ENCODE measurements at regions not wholly inside any gene's neighbourhood (a gene's known extent, or its start where the extent isn't known, plus 50 kb on each side); places are given as distances from the start of the nearest gene placed in this dataset.

GRCh38 chr22:42217752-42218280 lies 52.6 kb downstream of the TCF20 start:
- Histone ChIP-seq H3K4me1 (ENCODE audit: control insufficient read depth in 3 of 3, insufficient read depth in 2 of 3, low read depth in 1 of 3, low read length in 2 of 3) (peaks cover 0 to 12% (median 10%) of the 10 kb centered on the region in 3 donors), H3K27me3 (ENCODE audit: control insufficient read depth in 3 of 3, insufficient read depth in 3 of 3, low read length in 3 of 3) (no peaks in the 10 kb centered on the region), H3K36me3 (ENCODE audit: control insufficient read depth in 3 of 3, insufficient read depth in 2 of 3, low read depth in 1 of 3, low read length in 3 of 3) (peaks cover 6 to 29% (median 7%) of the 10 kb centered on the region in 3 donors), H3K9me3 (ENCODE audit: control insufficient read depth in 2 of 2, insufficient read depth in 1 of 2, low read depth in 1 of 2, low read length in 1 of 2) (no peaks in the 10 kb centered on the region), H3K4me3 (ENCODE audit: low read depth in 1 of 3, low read length in 3 of 3) (no peak overlapping the region), H3K27ac (ENCODE audit: low read depth in 1 of 3, low read length in 2 of 3) (no peak overlapping the region)
- no peak for DNase-seq
- no peak for FAIRE-seq
- WGBS, 3 donors = 67 to 72% (median 67%) methylated on average over 4 of the region's 4 CpGs

GRCh38 chr22:42217019-42217751 lies 53.3 kb downstream of the TCF20 start:
- no peak overlapping the region for H3K4me3 ChIP-seq (ENCODE audit: low read depth in 1 of 3, low read length in 3 of 3)
- H3K27ac ChIP-seq (ENCODE audit: low read depth in 1 of 3, low read length in 2 of 3) = peak overlapping the region in 2 of 3 donors; percentile 7 to 64
- H3K27me3 ChIP-seq (ENCODE audit: control insufficient read depth in 3 of 3, insufficient read depth in 3 of 3, low read length in 3 of 3) = no peaks in the 10 kb centered on the region
- 47 to 61% (median 58%) methylated on average over 3 of the region's 3 CpGs for WGBS, 3 donors
- H3K9me3 ChIP-seq (ENCODE audit: control insufficient read depth in 2 of 2, insufficient read depth in 1 of 2, low read depth in 1 of 2, low read length in 1 of 2) = no peaks in the 10 kb centered on the region
- FAIRE-seq (no peak), DNase-seq (peak in 1 of 2 donors; percentile 26)
- peaks cover 7 to 34% (median 8%) of the 10 kb centered on the region in 3 donors for H3K36me3 ChIP-seq (ENCODE audit: control insufficient read depth in 3 of 3, insufficient read depth in 2 of 3, low read depth in 1 of 3, low read length in 3 of 3)
- peaks cover 0 to 12% (median 10%) of the 10 kb centered on the region in 3 donors for H3K4me1 ChIP-seq (ENCODE audit: control insufficient read depth in 3 of 3, insufficient read depth in 2 of 3, low read depth in 1 of 3, low read length in 2 of 3)

DNA sequence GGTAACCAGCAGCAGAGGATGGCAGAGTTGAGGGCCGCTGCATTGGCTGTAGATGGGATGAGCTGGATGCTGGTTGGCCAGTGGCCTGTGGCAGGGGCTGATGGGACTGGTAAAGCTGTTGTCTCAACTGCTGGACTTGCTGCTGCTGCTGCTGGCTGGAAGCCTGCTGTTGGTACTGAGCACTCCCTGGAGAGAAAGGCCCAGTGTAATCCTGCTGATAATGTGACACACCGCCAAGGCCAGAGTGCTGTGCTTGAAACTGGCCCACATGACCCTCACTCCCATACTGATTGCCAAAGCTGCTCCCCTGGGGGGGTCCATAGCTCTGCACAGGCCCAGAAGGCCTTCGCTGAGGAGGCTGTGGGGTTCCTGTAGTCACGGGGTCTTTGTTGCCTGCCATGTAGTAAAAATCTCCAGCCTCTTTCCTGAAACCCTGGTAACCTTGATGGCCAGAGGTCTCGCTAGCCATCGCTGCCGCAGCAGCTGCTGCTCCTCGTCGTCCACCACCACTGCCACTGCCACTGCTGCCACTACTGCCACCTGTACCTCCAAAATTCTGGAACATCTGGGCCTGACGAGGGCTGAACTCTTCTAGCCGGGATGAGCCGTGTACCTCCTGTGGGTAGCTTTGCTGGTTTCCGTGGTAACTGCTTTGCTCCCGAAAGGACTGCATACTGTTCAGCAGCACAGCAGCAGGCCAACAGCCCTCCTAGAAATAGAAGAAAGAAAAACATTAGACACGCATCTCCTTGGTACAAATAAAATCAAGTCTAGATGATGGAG lies 55.6 kb downstream of the TCF20 start:
- peaks cover 0 to 10% (median 9%) of the 10 kb centered on the region in 3 donors for H3K4me1 ChIP-seq (ENCODE audit: control insufficient read depth in 3 of 3, insufficient read depth in 2 of 3, low read depth in 1 of 3, low read length in 2 of 3)
- peaks cover 15 to 52% (median 16%) of the 10 kb centered on the region in 3 donors for H3K36me3 ChIP-seq (ENCODE audit: control insufficient read depth in 3 of 3, insufficient read depth in 2 of 3, low read depth in 1 of 3, low read length in 3 of 3)
- FAIRE-seq (no peak), DNase-seq (no peak)
- H3K4me3 ChIP-seq (ENCODE audit: low read depth in 1 of 3, low read length in 3 of 3) = no peak overlapping the region
- no peaks in the 10 kb centered on the region for H3K9me3 ChIP-seq (ENCODE audit: control insufficient read depth in 2 of 2, insufficient read depth in 1 of 2, low read depth in 1 of 2, low read length in 1 of 2)
- no peak overlapping the region for H3K27ac ChIP-seq (ENCODE audit: low read depth in 1 of 3, low read length in 2 of 3)
- no peaks in the 10 kb centered on the region for H3K27me3 ChIP-seq (ENCODE audit: control insufficient read depth in 3 of 3, insufficient read depth in 3 of 3, low read length in 3 of 3)
- WGBS, 3 donors = 86 to 92% (median 91%) methylated on average over 15 of the region's 15 CpGs

DNA sequence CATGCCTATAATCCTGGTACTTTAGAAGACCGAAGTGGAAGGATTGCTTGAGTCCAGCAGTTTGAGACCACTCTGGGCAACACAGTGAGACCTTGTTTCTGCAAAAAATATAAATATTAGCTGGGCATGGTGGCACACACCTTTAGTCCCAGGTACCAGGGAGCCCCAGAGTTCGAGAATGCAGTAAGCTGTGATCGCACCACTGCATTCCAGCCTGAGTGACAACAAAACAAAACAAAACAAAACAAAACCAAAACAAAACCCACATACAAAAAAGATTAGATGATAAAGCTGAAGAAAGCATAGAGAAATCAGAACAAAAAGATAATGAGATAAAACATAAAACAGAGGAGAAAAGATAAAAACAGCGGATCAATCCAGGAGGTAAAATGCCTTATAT lies 62.1 kb downstream of the TCF20 start:
- Histone ChIP-seq H3K36me3 (ENCODE audit: control insufficient read depth in 3 of 3, insufficient read depth in 2 of 3, low read depth in 1 of 3, low read length in 3 of 3) (peaks cover 13 to 66% (median 14%) of the 10 kb centered on the region in 3 donors), H3K9me3 (ENCODE audit: control insufficient read depth in 2 of 2, insufficient read depth in 1 of 2, low read depth in 1 of 2, low read length in 1 of 2) (no peaks in the 10 kb centered on the region), H3K27ac (ENCODE audit: low read depth in 1 of 3, low read length in 2 of 3) (peak overlapping the region in 1 of 3 donors; percentile 27), H3K27me3 (ENCODE audit: control insufficient read depth in 3 of 3, insufficient read depth in 3 of 3, low read length in 3 of 3) (no peaks in the 10 kb centered on the region), H3K4me1 (ENCODE audit: control insufficient read depth in 3 of 3, insufficient read depth in 2 of 3, low read depth in 1 of 3, low read length in 2 of 3) (no peaks in the 10 kb centered on the region), H3K4me3 (ENCODE audit: low read depth in 1 of 3, low read length in 3 of 3) (no peak overlapping the region)
- WGBS, 3 donors = 79 to 83% (median 81%) methylated on average over 4 of the region's 4 CpGs
- no peak for DNase-seq
- FAIRE-seq = no peak

- DNase-seq (no peak), FAIRE-seq (no peak)
- Histone ChIP-seq H3K4me3 (ENCODE audit: low read depth in 1 of 3, low read length in 3 of 3) (no peak overlapping the region), H3K27ac (ENCODE audit: low read depth in 1 of 3, low read length in 2 of 3) (no peak overlapping the region), H3K36me3 (ENCODE audit: control insufficient read depth in 3 of 3, insufficient read depth in 2 of 3, low read depth in 1 of 3, low read length in 3 of 3) (peaks cover 10 to 61% (median 12%) of the 10 kb centered on the region in 3 donors), H3K9me3 (ENCODE audit: control insufficient read depth in 2 of 2, insufficient read depth in 1 of 2, low read depth in 1 of 2, low read length in 1 of 2) (no peaks in the 10 kb centered on the region), H3K4me1 (ENCODE audit: control insufficient read depth in 3 of 3, insufficient read depth in 2 of 3, low read depth in 1 of 3, low read length in 2 of 3) (no peaks in the 10 kb centered on the region), H3K27me3 (ENCODE audit: control insufficient read depth in 3 of 3, insufficient read depth in 3 of 3, low read length in 3 of 3) (no peaks in the 10 kb centered on the region)
- WGBS, 3 donors = 59 to 63% (median 61%) methylated on average over 4 of the region's 4 CpGs
Observed at GRCh38 chr22:42207918-42208317, 62.5 kb downstream of the TCF20 start.

GRCh38 chr22:42203609-42204008 lies 66.8 kb downstream of the TCF20 start:
- FAIRE-seq (no peak), DNase-seq (no peak)
- Histone ChIP-seq H3K27ac (ENCODE audit: low read depth in 1 of 3, low read length in 2 of 3) (no peak overlapping the region), H3K36me3 (ENCODE audit: control insufficient read depth in 3 of 3, insufficient read depth in 2 of 3, low read depth in 1 of 3, low read length in 3 of 3) (peaks cover 0 to 47% (median 2%) of the 10 kb centered on the region in 3 donors), H3K9me3 (ENCODE audit: control insufficient read depth in 2 of 2, insufficient read depth in 1 of 2, low read depth in 1 of 2, low read length in 1 of 2) (peaks cover 0 to 8% of the 10 kb centered on the region in 2 donors), H3K4me1 (ENCODE audit: control insufficient read depth in 3 of 3, insufficient read depth in 2 of 3, low read depth in 1 of 3, low read length in 2 of 3) (no peaks in the 10 kb centered on the region), H3K27me3 (ENCODE audit: control insufficient read depth in 3 of 3, insufficient read depth in 3 of 3, low read length in 3 of 3) (no peaks in the 10 kb centered on the region), H3K4me3 (ENCODE audit: low read depth in 1 of 3, low read length in 3 of 3) (no peak overlapping the region)
- 98 to 100% (median 99%) methylated on average over 2 of the region's 2 CpGs for WGBS, 3 donors

GRCh38 chr22:42202669-42203068 lies 67.8 kb downstream of the TCF20 start:
- no peak for FAIRE-seq
- Histone ChIP-seq H3K9me3 (ENCODE audit: control insufficient read depth in 2 of 2, insufficient read depth in 1 of 2, low read depth in 1 of 2, low read length in 1 of 2) (peaks cover 0 to 8% of the 10 kb centered on the region in 2 donors), H3K27ac (ENCODE audit: low read depth in 1 of 3, low read length in 2 of 3) (no peak overlapping the region)

DNA sequence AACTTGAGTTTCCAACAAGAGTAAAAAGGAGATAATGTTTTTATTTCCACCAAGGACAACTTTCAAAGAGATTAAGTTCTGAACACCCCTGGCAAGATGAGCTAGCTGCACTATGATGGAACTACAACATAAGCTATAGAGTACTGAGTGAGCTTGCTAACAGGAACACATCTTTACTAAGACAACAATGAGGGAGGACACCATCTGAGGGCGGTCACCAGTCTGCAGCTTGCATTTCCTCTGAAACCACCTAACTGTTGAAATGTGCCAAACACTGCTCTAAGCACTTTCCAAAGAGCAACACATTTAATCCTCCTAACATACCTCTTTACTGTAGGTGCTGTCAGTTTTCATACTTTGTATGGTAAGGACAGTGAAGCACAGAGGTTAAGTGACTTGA lies 68.4 kb downstream of the TCF20 start:
- FAIRE-seq (no peak), DNase-seq (no peak)
- H3K9me3 ChIP-seq (ENCODE audit: control insufficient read depth in 2 of 2, insufficient read depth in 1 of 2, low read depth in 1 of 2, low read length in 1 of 2) = peaks cover 0 to 8% of the 10 kb centered on the region in 2 donors
- peaks cover 0 to 37% (median 2%) of the 10 kb centered on the region in 3 donors for H3K36me3 ChIP-seq (ENCODE audit: control insufficient read depth in 3 of 3, insufficient read depth in 2 of 3, low read depth in 1 of 3, low read length in 3 of 3)
- H3K4me3 ChIP-seq (ENCODE audit: low read depth in 1 of 3, low read length in 3 of 3) = no peak overlapping the region
- H3K27ac ChIP-seq (ENCODE audit: low read depth in 1 of 3, low read length in 2 of 3) = peak overlapping the region in 1 of 3 donors; percentile 21
- WGBS, 3 donors = 67 to 94% (median 69%) methylated on average over 1 of the region's 1 CpG
- H3K4me1 ChIP-seq (ENCODE audit: control insufficient read depth in 3 of 3, insufficient read depth in 2 of 3, low read depth in 1 of 3, low read length in 2 of 3) = no peaks in the 10 kb centered on the region
- no peaks in the 10 kb centered on the region for H3K27me3 ChIP-seq (ENCODE audit: control insufficient read depth in 3 of 3, insufficient read depth in 3 of 3, low read length in 3 of 3)

More at GRCh38 chr22:42202669-42203068, 67.8 kb downstream of the TCF20 start:
- Histone ChIP-seq H3K36me3 (ENCODE audit: control insufficient read depth in 3 of 3, insufficient read depth in 2 of 3, low read depth in 1 of 3, low read length in 3 of 3) (peaks cover 0 to 41% (median 2%) of the 10 kb centered on the region in 3 donors), H3K27me3 (ENCODE audit: control insufficient read depth in 3 of 3, insufficient read depth in 3 of 3, low read length in 3 of 3) (no peaks in the 10 kb centered on the region), H3K4me3 (ENCODE audit: low read depth in 1 of 3, low read length in 3 of 3) (no peak overlapping the region), H3K4me1 (ENCODE audit: control insufficient read depth in 3 of 3, insufficient read depth in 2 of 3, low read depth in 1 of 3, low read length in 2 of 3) (no peaks in the 10 kb centered on the region)
- DNase-seq = peak in 1 of 2 donors; percentile 18
- 83 to 85% (median 85%) methylated on average over 6 of the region's 6 CpGs for WGBS, 3 donors
